GM12865 (cell line): ENCODE measurements at regions not wholly inside any gene's neighbourhood (a gene's known extent, or its start where the extent isn't known, plus 50 kb on each side); places are given as distances from the start of the nearest gene placed in this dataset.
A peak's percentile ranks its signal among the peaks of the same experiment; 100 is the strongest.

Experiments used
- DNase-seq: peaks from one replicate; pipeline ENCODE4 v3.0.0; 2010; ENCODE audit warnings: low read depth
- H3K4me3 ChIP-seq: 2 replicates; pipeline ENCODE4 v1.5.1; 2011; ENCODE audit warnings: mild to moderate bottlenecking, low read depth, low read length, control low read depth
- CTCF ChIP-seq: IDR thresholded peaks from 2 replicates; pipeline ENCODE4 v1.5.1; 2011; ENCODE audit warnings: low read length, control low read depth, low read depth, inconsistent platforms; ENCODE audit not compliant: insufficient read depth; ENCODE audit errors: missing control alignments

DNA sequence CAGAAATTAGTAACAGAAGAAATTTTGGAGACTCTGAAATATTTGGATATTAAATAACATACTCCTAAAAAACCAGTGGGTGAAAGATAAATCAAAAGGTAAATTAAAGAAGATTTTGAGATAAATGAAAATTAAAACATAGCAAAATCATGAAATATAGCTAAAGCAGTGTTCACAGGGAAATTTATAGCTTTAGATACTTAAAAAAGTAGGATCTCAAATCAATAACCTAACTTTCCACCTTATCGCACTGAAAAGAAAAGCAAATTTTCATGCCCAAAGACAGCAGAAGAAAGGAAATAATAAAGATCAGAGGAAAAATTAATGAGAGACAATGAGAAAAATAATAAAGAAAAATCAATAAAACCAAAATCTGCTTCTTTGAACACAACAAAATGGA, 135.1 kb upstream of the KLF7 start:
- H3K4me3 ChIP-seq = no peak overlapping the region
- no peak for TF ChIP-seq CTCF
- DNase-seq = no peak

DNA sequence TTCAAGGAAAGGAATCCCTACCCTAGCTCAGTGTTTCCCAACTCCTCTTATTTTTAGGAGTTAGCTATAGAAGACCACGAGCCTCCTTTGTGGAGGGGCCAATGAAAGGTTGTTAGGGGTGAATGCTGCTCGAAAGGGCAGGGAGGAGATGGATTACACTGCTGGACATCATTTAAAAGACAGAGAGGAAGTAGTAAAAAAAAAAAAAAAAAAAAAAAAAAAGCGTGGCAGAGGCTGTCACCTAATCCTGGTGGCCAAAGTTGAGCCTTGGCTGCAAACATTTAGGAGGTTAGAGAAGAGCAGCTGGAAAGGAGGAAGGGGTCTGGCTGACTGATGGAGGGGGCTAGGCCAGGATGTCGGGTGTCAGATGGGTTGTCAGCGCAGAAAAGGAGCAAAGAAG, 139.0 kb upstream of the KLF7 start:
- H3K4me3 ChIP-seq = no peak overlapping the region
- TF ChIP-seq CTCF = no peak
- DNase-seq = no peak

GRCh38 chr2:207308519-207309224, 142.9 kb upstream of the KLF7 start:
- no peak for TF ChIP-seq CTCF
- no peak for DNase-seq
- H3K4me3 ChIP-seq = no peak overlapping the region

GRCh38 chr2:207311316-207312005, 145.7 kb upstream of the KLF7 start:
- peak; percentile 52 for DNase-seq
- no peak for TF ChIP-seq CTCF
- no peak overlapping the region for H3K4me3 ChIP-seq

DNA sequence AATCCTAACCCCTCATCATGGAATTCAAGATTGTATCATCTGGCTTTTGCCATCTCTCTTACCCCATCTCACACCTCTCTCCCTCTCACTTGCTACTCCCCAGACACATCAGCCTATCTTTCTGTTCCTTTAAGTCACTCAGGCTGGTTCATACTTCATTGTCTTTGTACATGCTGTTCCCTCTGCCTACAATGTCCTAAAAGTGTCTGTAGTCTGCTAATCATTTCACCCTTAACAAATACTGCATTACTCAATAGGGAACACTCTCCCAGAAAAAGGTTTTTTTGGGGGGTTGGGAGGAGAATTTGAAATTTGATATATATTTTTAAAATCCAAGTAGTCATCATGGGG, 146.2 kb upstream of the KLF7 start:
- H3K4me3 ChIP-seq = no peak overlapping the region
- no peak for DNase-seq
- TF ChIP-seq CTCF = no peak

- no peak overlapping the region for H3K4me3 ChIP-seq
- TF ChIP-seq CTCF = no peak
- no peak for DNase-seq
Observed at GRCh38 chr2:207313947-207314346, 148.2 kb upstream of the KLF7 start.

DNA sequence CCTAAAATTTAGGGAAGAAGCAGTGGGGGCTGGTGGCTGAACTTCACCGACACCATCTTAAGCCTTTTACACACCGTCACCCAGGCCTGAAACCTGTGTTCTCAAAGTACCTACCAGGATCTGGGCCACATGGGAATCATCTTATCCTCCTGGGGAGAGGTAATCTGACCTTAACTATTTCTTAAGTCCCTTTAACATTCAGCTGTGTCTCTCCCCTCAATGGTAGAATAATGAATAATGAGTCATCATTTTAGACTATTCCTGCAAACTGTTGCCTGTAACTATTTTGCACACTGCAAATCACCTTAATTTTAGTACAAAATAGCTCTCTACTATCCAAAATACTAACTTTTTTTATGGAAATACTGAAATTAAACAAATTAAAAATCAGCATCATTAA, 149.4 kb upstream of the KLF7 start:
- no peak for TF ChIP-seq CTCF
- H3K4me3 ChIP-seq = no peak overlapping the region
- no peak for DNase-seq
